HepG2 (cell line): ENCODE measurements at regions not wholly inside any gene's neighbourhood (a gene's known extent, or its start where the extent isn't known, plus 50 kb on each side); places are given as distances from the start of the nearest gene placed in this dataset.

Experiments
- ATAC-seq: fragments of 200-7000 bp; cut with Tn5 transposase; 3 replicates; pipeline ENCODE4 v1.9.1; 2020; ENCODE audit warnings: mild to moderate bottlenecking, moderate library complexity
- BruUV-seq: library from RNA; stranded (reverse); fragments of 400-500 nt; replicated peaks from 2 replicates; lab custom pipeline; 2021; lab: Mats Ljungman, UMichigan
- CTCF ChIA-PET: fragments of 300-600 bp; formaldehyde crosslinking; extraction: SDS; loops from one replicate; lab custom pipeline; 2021; ENCODE audit warnings: low total read pairs, inconsistent platforms, low intra/inter-chr PET ratio; lab: Yijun Ruan, JAX
- POLR2A ChIA-PET: fragments of 350-600 bp; sonication (Branson Sonifier 250); formaldehyde crosslinking; loops from one replicate; lab custom pipeline; 2020; ENCODE audit warnings: antibody characterized with exemption, inconsistent platforms; lab: Yijun Ruan, JAX
- DNase-seq: peaks from one replicate; pipeline ENCODE4 v3.0.0-alpha.2; 2015; ENCODE audit warnings: low spot score
- FAIRE-seq: peaks from 3 replicates; lab custom pipeline; 2011; peaks lifted over from hg19 to GRCh38; lab: Jason Lieb, UNC
- H2AFZ ChIP-seq: one replicate; pipeline ENCODE4 v1.6.1; 2011; ENCODE audit warnings: low read length, inconsistent platforms
- H3K27ac ChIP-seq: fragments of 300-600 bp; 3 replicates; pipeline ENCODE4 v1.8.0; 2011; ENCODE audit warnings: mixed run types, mild to moderate bottlenecking, mixed read lengths, low read length, inconsistent platforms; ENCODE audit not compliant: insufficient read depth; ENCODE audit errors: extremely low read length
- H3K27me3 ChIP-seq, 2 experiments: fragments of 200-600 bp in 1 of 2; 2 replicates in 1 of 2; 3 replicates in 1 of 2; pipeline versions ENCODE4 v1.6.0 to v1.8.0; 2011; ENCODE audit warnings: low read length in 2 of 2, mild to moderate bottlenecking in 2 of 2, moderate library complexity in 2 of 2, inconsistent platforms in 1 of 2; ENCODE audit not compliant: insufficient read depth in 2 of 2, control insufficient read depth in 1 of 2
- H3K36me3 ChIP-seq, 2 experiments: fragments of 200-600 bp in 1 of 2; replicated peaks in 1 of 2; 2 replicates in 1 of 2; 3 replicates in 1 of 2; pipeline versions ENCODE4 v1.5.1 to v1.8.0; 2011; ENCODE audit warnings: low read length in 2 of 2, inconsistent platforms in 1 of 2; ENCODE audit not compliant: insufficient read depth in 2 of 2, control insufficient read depth in 1 of 2
- H3K4me1 ChIP-seq: 2 replicates; pipeline ENCODE4 v1.5.1; 2012; ENCODE audit warnings: low read length, inconsistent platforms; ENCODE audit not compliant: insufficient read depth
- H3K4me2 ChIP-seq: 2 replicates; pipeline ENCODE4 v1.6.0; 2011; ENCODE audit warnings: low read depth, low read length, inconsistent platforms
- H3K4me3 ChIP-seq, 3 experiments: fragments of 200-600 bp in 1 of 3; sonication (generic), shearing (Covaris generic) in 1 of 3; replicated peaks in 1 of 3; 2 replicates each; pipeline ENCODE4 v1.5.1; 2011 to 2016; ENCODE audit warnings: low read length in 3 of 3, inconsistent platforms in 2 of 3, low read depth in 2 of 3, mild to moderate bottlenecking in 2 of 3, control low read depth in 1 of 3, mixed read lengths in 1 of 3; ENCODE audit not compliant: insufficient read depth in 1 of 3
- H3K79me2 ChIP-seq: one replicate; pipeline ENCODE4 v1.6.1; 2011; ENCODE audit warnings: low read length, inconsistent platforms; ENCODE audit not compliant: insufficient read depth
- H3K9ac ChIP-seq: 2 replicates; pipeline ENCODE4 v1.6.0; 2011; ENCODE audit warnings: mild to moderate bottlenecking, low read depth, low read length, inconsistent platforms; ENCODE audit not compliant: insufficient read depth
- H3K9me3 ChIP-seq: 2 replicates; pipeline ENCODE4 v1.5.1; 2012; ENCODE audit warnings: mild to moderate bottlenecking, low read length
- H4K20me1 ChIP-seq: 2 replicates; pipeline ENCODE4 v1.6.0; 2011; ENCODE audit warnings: inconsistent platforms, mild to moderate bottlenecking, low read length, moderate library complexity; ENCODE audit not compliant: insufficient read depth
- CBFB ChIP-seq: sonication (generic); formaldehyde crosslinking; IDR thresholded peaks from 2 replicates; pipeline ENCODE4 v1.4.0; 2020; ENCODE audit warnings: missing genetic modification reagents
- MAFF ChIP-seq: IDR thresholded peaks from 2 replicates; pipeline ENCODE4 v1.6.1; 2011; ENCODE audit warnings: low read depth, low read length, improper control_type of control experiment
- PHB2 ChIP-seq: fragments of 450-650 bp; IDR thresholded peaks from 2 replicates; pipeline ENCODE4 v1.6.1; 2018; ENCODE audit not compliant: partially characterized antibody
- SMC3 ChIP-seq: IDR thresholded peaks from 2 replicates; pipeline ENCODE4 v1.6.1; 2011; ENCODE audit warnings: low read length, improper control_type of control experiment
- SRSF4 ChIP-seq: fragments of 200-400 bp; formaldehyde crosslinking; IDR thresholded peaks from one replicate; pipeline ENCODE4 v1.6.1; 2018; ENCODE audit warnings: mild to moderate bottlenecking, low read depth, low read length, moderate library complexity; ENCODE audit not compliant: poor library complexity, severe bottlenecking
- XBP1 ChIP-seq: sonication (generic); formaldehyde crosslinking; IDR thresholded peaks from 2 replicates; pipeline ENCODE4 v1.5.0; 2020; ENCODE audit warnings: missing genetic modification reagents
- ZNF136 ChIP-seq: sonication (generic); formaldehyde crosslinking; IDR thresholded peaks from 2 replicates; pipeline ENCODE4 v1.8.1; 2022; ENCODE audit warnings: low read depth, mild to moderate bottlenecking, moderate library complexity, missing genetic modification reagents
- ZNF205 ChIP-seq: IDR thresholded peaks from 2 replicates; pipeline ENCODE4 v1.6.1; 2018; ENCODE audit warnings: missing biosample characterization, missing genetic modification reagents
- ZNF451 ChIP-seq: sonication (generic); formaldehyde crosslinking; IDR thresholded peaks from 2 replicates; pipeline ENCODE4 v1.5.0; 2020; ENCODE audit warnings: mild to moderate bottlenecking, missing genetic modification reagents
- ZNF484 ChIP-seq: sonication (generic); formaldehyde crosslinking; IDR thresholded peaks from 2 replicates; pipeline ENCODE4 v1.5.1; 2020; ENCODE audit warnings: mild to moderate bottlenecking, low read depth, missing genetic modification reagents, borderline replicate concordance
- ZNF781 ChIP-seq: sonication (generic); formaldehyde crosslinking; IDR thresholded peaks from 2 replicates; pipeline ENCODE4 v1.5.1; 2020; ENCODE audit warnings: borderline replicate concordance, mild to moderate bottlenecking, missing genetic modification reagents; ENCODE audit errors: not compliant biosample characterization
- ZSCAN12 ChIP-seq: sonication (generic); formaldehyde crosslinking; IDR thresholded peaks from 2 replicates; pipeline ENCODE4 v1.9.0; 2021; ENCODE audit warnings: mild to moderate bottlenecking, missing genetic modification reagents
- WGBS: methylation state at CpG from one replicate; pipeline ENCODE4 v1.1.6; 2017; ENCODE audit warnings: low lambda C conversion rate; 5-methylcytosine and 5-hydroxymethylcytosine counted together
- in situ Hi-C: cut with HindIII; loops from 2 replicates; pipeline ENCODE4 v1.10.0; 2017; ENCODE audit warnings: low pct_unique_long_range_greater_than_20kb; ENCODE audit not compliant: extremely low pct_ligation_motif_present
- intact Hi-C: fragments of 100-400 bp; cut with micrococcal nuclease; formaldehyde crosslinking; loops from one replicate; pipeline ENCODE4 v1.10.0; 2022; ENCODE audit not compliant: unreplicated experiment
- TF ChIP-seq, protein P1 (sequence below): sonication (generic); formaldehyde crosslinking; IDR thresholded peaks from 2 replicates; pipeline ENCODE4 v1.4.0; 2020; ENCODE audit warnings: missing genetic modification reagents, mild to moderate bottlenecking, borderline replicate concordance
- TF ChIP-seq, protein P2 (sequence below): sonication (generic); formaldehyde crosslinking; IDR thresholded peaks from 2 replicates; pipeline ENCODE4 v1.5.0; 2020; ENCODE audit warnings: missing genetic modification reagents
- TF ChIP-seq, protein P3 (sequence below): sonication (generic); formaldehyde crosslinking; IDR thresholded peaks from 2 replicates; pipeline ENCODE4 v1.5.0; 2020; ENCODE audit warnings: missing genetic modification reagents

DNA sequence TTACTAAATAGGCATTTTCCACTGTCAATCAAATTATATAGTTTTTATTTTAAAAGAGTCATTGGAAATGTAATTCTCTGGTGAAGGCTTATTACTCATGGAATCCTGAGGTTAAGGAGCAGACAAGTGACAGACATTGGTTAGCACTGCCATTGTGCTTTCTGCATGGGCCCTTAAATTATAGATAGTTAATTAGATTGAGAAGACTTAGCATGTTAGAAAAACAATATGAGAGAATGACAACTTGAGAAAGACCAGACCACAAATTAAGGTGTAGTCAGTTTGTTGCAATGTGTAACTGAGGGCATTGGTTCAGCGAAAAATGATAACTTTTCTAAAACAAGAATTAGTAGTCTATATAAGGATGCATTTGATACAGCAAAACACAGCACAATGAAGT, 195.5 kb downstream of the SLITRK6 start:
- no peaks in the 10 kb centered on the region for H3K36me3 ChIP-seq
- TF ChIP-seq PHB2 (no peak), CBFB (CRISPR knock-in tag) (no peak), ZNF781 (CRISPR knock-in tag) (no peak), ZNF451 (no peak), ZSCAN12 (no peak), ZNF484 (CRISPR knock-in tag) (no peak), XBP1 (no peak), ZNF205 (CRISPR knock-in tag) (no peak), ZNF136 (CRISPR knock-in tag) (no peak), SRSF4 (no peak), MAFF (no peak), SMC3 (no peak)
- TF ChIP-seq, protein P1, sequence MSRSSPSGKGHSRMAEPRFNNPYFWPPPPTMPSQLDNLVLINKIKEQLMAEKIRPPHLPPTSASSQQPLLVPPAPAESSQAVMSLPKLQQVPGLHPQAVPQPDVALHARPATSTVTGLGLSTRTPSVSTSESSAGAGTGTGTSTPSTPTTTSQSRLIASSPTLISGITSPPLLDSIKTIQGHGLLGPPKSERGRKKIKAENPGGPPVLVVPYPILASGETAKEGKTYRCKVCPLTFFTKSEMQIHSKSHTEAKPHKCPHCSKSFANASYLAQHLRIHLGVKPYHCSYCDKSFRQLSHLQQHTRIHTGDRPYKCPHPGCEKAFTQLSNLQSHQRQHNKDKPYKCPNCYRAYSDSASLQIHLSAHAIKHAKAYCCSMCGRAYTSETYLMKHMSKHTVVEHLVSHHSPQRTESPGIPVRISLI (CRISPR knock-in tag) = no peak
- TF ChIP-seq, protein P2, sequence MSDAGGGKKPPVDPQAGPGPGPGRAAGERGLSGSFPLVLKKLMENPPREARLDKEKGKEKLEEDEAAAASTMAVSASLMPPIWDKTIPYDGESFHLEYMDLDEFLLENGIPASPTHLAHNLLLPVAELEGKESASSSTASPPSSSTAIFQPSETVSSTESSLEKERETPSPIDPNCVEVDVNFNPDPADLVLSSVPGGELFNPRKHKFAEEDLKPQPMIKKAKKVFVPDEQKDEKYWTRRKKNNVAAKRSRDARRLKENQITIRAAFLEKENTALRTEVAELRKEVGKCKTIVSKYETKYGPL (CRISPR knock-in tag) = no peak
- TF ChIP-seq, protein P3, sequence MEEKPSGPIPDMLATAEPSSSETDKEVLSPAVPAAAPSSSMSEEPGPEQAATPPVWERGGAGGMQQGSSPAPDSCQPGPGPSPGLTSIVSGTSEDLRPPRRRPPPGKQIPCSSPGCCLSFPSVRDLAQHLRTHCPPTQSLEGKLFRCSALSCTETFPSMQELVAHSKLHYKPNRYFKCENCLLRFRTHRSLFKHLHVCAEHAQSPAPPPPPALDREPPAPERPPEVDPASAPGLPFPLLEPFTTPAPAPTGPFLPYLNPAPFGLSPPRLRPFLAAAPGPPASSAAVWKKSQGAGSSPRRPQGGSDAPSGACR (CRISPR knock-in tag) = no peak
- ChIA-PET CTCF (no interaction called here), POLR2A (no interaction called here)
- BruUV-seq = no TSS peak
- no peak overlapping the region for H3K4me3 ChIP-seq
- WGBS = 22% methylated on average over 1 of the region's 1 CpG
- no peaks in the 10 kb centered on the region for H3K27me3 ChIP-seq
- no peak for ATAC-seq
- no peak overlapping the region for H3K4me2 ChIP-seq
- no peaks in the 10 kb centered on the region for H3K79me2 ChIP-seq
- H3K4me1 ChIP-seq = no peaks in the 10 kb centered on the region
- in situ Hi-C loops = no loop called here
- DNase-seq = no peak
- intact Hi-C loops = no loop called here
- no peaks in the 10 kb centered on the region for H3K9me3 ChIP-seq
- no peak for FAIRE-seq
- H3K27ac ChIP-seq = no peak overlapping the region
- no peak overlapping the region for H2AFZ ChIP-seq
- no peak overlapping the region for H3K9ac ChIP-seq
- H4K20me1 ChIP-seq = no peaks in the 10 kb centered on the region
